ENCODE measurements at regions not wholly inside any gene's neighbourhood (a gene's known extent, or its start where the extent isn't known, plus 50 kb on each side); places are given as distances from the start of the nearest gene placed in this dataset.

GRCh38 chr21:41023936-41024335, 144.0 kb upstream of the BACE2 start:
- H3K4me3 ChIP-seq (ENCODE audit: low read length), result no peak overlapping the region
- no peaks in the 10 kb centered on the region for H3K79me2 ChIP-seq (ENCODE audit: control insufficient read depth, low read length)
- H3K36me3 ChIP-seq (ENCODE audit: control insufficient read depth, low read length), result no peaks in the 10 kb centered on the region
- H3F3A ChIP-seq (ENCODE audit: control insufficient read depth, insufficient read depth), result no peaks in the 10 kb centered on the region
- no peaks in the 10 kb centered on the region for H3K27me3 ChIP-seq (ENCODE audit: control insufficient read depth, low read length)
- H3K4me1 ChIP-seq (ENCODE audit: control insufficient read depth, low read length), result no peaks in the 10 kb centered on the region
- H3K9me2 ChIP-seq (replicated peaks; ENCODE audit: control insufficient read depth, low read length), result no peaks in the 10 kb centered on the region
- TF ChIP-seq EZH2phosphoT487 (IDR thresholded peaks at IDR 0.05; ENCODE audit: borderline replicate concordance, low read length) (no peak), CTCF (IDR thresholded peaks at IDR 0.05; ENCODE audit: low read depth, low read length, poor library complexity, severe bottlenecking) (no peak)
- H3K9me3 ChIP-seq (ENCODE audit: control insufficient read depth, insufficient read depth, low read length), result no peaks in the 10 kb centered on the region
- H4K20me1 ChIP-seq (ENCODE audit: control insufficient read depth, insufficient read depth, low read depth, low read length), result no peaks in the 10 kb centered on the region
- H3K27ac ChIP-seq (ENCODE audit: low read depth, low read length), result no peak overlapping the region
- H3K4me2 ChIP-seq (ENCODE audit: low read length), result no peak overlapping the region

GRCh38 chr21:41024341-41024740, 143.6 kb upstream of the BACE2 start:
- Histone ChIP-seq H3F3A (ENCODE audit: control insufficient read depth, insufficient read depth) (no peaks in the 10 kb centered on the region), H3K9me2 (replicated peaks; ENCODE audit: control insufficient read depth, low read length) (no peaks in the 10 kb centered on the region), H3K27me3 (ENCODE audit: control insufficient read depth, low read length) (no peaks in the 10 kb centered on the region), H3K4me1 (ENCODE audit: control insufficient read depth, low read length) (no peaks in the 10 kb centered on the region), H3K79me2 (ENCODE audit: control insufficient read depth, low read length) (no peaks in the 10 kb centered on the region), H3K4me2 (ENCODE audit: low read length) (no peak overlapping the region), H3K4me3 (ENCODE audit: low read length) (no peak overlapping the region), H3K9me3 (ENCODE audit: control insufficient read depth, insufficient read depth, low read length) (no peaks in the 10 kb centered on the region), H3K27ac (ENCODE audit: low read depth, low read length) (no peak overlapping the region), H3K36me3 (ENCODE audit: control insufficient read depth, low read length) (no peaks in the 10 kb centered on the region), H4K20me1 (ENCODE audit: control insufficient read depth, insufficient read depth, low read depth, low read length) (no peaks in the 10 kb centered on the region)
- TF ChIP-seq CTCF (IDR thresholded peaks at IDR 0.05; ENCODE audit: low read depth, low read length, poor library complexity, severe bottlenecking) (no peak), EZH2phosphoT487 (IDR thresholded peaks at IDR 0.05; ENCODE audit: borderline replicate concordance, low read length) (no peak)

- Histone ChIP-seq H3K4me2 (ENCODE audit: low read length) (no peak overlapping the region), H3K36me3 (ENCODE audit: control insufficient read depth, low read length) (no peaks in the 10 kb centered on the region), H3K79me2 (ENCODE audit: control insufficient read depth, low read length) (no peaks in the 10 kb centered on the region), H3K4me1 (ENCODE audit: control insufficient read depth, low read length) (no peaks in the 10 kb centered on the region), H3K4me3 (ENCODE audit: low read length) (no peak overlapping the region), H3F3A (ENCODE audit: control insufficient read depth, insufficient read depth) (no peaks in the 10 kb centered on the region), H3K27ac (ENCODE audit: low read depth, low read length) (no peak overlapping the region), H4K20me1 (ENCODE audit: control insufficient read depth, insufficient read depth, low read depth, low read length) (no peaks in the 10 kb centered on the region), H3K9me2 (replicated peaks; ENCODE audit: control insufficient read depth, low read length) (no peaks in the 10 kb centered on the region), H3K27me3 (ENCODE audit: control insufficient read depth, low read length) (no peaks in the 10 kb centered on the region), H3K9me3 (ENCODE audit: control insufficient read depth, insufficient read depth, low read length) (no peaks in the 10 kb centered on the region)
- TF ChIP-seq CTCF (IDR thresholded peaks at IDR 0.05; ENCODE audit: low read depth, low read length, poor library complexity, severe bottlenecking), result no peak
- TF ChIP-seq EZH2phosphoT487 (IDR thresholded peaks at IDR 0.05; ENCODE audit: borderline replicate concordance, low read length), result no peak
Measured at GRCh38 chr21:41024746-41025254, 143.2 kb upstream of the BACE2 start.

All from DOHH2 (cell line).